Stimulated activated CD4-positive, alpha-beta T cell treated with anti-CD3 and anti-CD28 coated beads, Interleukin-4, amount 100 ng/mL, for 48 hours (primary cell): ENCODE measurements at regions not wholly inside any gene's neighbourhood (a gene's known extent, or its start where the extent isn't known, plus 50 kb on each side); places are given as distances from the start of the nearest gene placed in this dataset.

ENCODE experiments used
- DNase-seq, 2 donors: peaks; one replicate each; pipeline ENCODE4 v3.0.0-alpha.2; 2020; ENCODE audit warnings: low read depth in 2 of 2

DNA sequence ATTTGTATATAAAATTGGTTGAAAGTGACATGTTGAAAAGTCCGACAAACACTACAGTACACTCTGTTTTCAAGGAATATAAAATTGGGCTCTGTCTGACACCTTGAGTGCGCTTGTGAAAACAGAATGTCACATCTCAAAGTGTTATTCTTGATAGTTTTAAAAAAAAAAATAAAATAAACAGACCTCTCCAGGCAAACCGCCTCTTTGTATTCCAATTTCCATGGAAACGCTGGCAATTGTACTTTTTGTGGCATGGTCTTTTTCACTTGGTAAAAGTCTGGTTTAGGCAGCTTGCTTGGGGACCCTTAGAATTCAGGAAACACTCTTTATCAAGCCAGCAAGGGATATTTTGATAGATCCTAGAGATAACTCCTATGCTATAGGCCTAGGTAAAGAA is 302.5 kb downstream of the RAB28 start:
- no peak for DNase-seq

DNA sequence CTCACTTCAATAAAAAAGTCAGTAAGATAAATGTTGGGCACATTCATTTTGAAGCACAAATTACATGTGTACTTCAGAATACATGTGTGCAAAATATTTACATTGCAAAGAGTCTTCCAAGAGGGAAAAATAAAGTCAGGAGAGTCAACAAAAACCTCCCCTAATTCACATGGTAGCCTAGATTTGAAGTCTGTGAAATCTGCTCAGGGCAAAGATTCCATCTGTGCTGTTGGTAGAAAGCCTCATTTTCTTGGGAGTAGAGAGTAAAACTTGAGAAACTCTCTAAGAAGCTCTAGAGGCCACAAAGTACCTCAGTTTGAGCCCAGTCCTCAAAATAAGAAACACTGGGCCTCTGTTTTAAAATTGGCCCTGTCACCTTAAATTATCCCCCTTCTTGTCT is 303.4 kb downstream of the RAB28 start:
- DNase-seq, result no peak

GRCh38 chr4:13178621-13179020 is 305.5 kb downstream of the RAB28 start:
- no peak for DNase-seq

DNA sequence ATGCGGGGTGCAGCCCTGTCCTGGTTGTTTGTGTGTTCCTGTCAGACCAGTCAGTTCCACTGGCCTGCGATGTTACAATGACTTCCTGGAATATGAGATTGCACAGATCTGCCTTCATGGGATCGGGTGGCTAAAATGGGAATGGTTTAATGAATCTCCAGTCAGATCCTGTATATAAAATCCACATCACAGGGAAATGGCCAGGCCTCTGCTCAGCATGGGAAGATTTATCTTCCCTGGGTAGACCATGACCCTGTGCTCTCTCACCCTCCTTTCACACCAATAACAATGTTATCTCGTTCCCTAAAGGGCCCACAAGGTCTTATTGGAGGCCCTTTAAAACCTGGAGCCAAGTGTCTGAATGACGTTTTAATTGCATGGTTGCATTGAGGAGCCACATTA is 307.4 kb downstream of the RAB28 start:
- DNase-seq, result no peak

DNA sequence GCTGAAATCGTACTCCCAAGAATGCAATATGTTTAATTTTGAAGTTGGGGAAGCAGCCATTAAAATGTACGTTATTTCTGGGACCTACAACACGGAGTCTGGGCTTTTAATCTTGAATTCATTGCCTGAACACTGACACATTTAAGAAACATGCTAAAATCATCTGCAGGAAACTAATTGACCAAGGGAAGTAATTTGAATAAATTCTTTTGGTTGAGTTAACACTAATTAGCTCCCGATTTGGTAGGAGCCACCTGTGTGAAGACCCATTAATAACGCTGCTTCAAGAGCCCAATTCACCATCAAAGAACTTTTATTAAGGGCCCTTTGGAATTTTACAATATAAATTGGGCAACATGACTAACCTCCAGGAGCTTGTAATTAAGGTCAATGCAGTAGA is 309.2 kb downstream of the RAB28 start:
- no peak for DNase-seq

GRCh38 chr4:13174001-13174400 is 310.1 kb downstream of the RAB28 start:
- no peak for DNase-seq

DNA sequence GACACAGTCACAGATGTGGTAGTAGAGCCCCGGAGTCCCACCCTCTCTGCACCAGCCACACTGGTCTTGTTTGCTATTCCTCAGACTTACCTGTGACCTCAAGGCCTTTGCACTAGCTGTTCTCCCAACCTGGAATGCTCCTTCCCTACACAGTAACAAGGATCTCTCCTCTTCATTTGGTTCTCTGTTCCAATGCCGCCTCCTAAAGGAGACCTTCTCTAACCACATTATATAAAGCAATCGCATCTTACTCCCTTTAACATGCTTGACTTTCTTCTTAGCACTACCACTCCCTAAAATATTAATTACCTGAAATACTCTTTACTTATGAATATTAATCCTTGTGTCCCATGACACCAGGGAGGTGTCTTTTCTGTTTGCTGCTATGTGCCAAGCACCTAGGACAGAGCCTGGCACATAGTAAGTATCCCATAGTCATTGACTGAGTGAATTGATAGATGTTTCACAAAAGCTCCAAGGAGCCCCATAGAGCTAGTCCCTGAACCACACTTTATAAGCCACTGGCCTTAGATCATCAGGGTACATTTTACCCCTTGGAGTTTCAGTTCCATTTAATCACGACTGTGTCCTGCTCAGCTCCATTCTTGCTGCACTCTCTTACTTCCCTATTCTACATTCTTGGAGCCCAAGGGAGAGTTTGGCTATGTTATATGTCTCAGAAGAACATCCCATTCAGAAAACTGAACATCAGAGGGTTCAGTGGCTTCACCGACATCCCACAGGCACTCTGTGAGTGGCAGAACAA is 312.7 kb downstream of the RAB28 start:
- DNase-seq, result no peak

GRCh38 chr4:13169731-13170525 is 314.2 kb downstream of the RAB28 start:
- DNase-seq, result no peak

- no peak for DNase-seq
These were observed 315.8 kb downstream of the RAB28 start for GRCh38 chr4:13168326-13168725.

DNA sequence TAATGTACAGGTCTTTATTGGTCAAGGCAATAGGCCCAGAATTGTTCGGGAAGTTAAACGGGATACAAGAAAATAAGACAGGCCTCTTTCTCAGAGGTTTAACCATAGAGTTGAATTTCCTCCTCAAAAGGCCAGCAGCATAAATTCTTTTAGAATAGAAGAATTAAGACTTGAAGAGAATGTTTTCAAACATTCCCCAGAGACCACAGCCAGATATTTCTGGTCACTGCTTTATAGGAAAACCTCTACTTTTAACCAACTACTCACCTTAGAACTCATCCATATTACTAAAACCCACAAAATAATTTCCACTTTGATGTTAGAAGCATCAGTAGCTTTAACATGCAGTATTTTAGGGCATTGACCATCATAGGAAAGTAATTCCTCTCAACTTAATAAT is 317.9 kb downstream of the RAB28 start:
- DNase-seq, result no peak

DNA sequence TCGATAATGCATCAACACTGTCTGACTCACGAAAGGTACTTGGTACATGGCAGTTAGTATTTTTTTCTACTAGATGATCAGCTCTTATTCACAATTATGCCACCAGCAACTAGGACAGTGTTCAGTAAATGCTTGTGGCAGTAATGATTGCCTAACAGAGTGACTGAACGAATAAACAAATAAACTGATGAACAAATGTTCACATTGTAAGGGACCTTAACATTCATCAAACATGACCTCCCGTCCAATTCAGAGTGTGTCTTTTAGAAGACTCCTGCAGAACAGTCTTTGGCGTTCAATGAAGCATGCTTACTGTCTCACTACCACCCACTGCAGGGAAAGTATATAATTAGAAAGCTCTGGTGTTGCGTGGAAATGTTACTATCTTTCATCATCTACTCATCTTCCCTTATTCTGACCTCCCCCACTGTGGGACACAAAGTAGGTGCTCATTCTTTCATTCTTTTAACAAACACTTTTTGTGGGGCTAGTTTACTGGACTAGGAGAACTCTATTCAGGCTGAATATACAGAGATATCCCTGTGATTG is 319.3 kb downstream of the RAB28 start:
- DNase-seq, result no peak

GRCh38 chr4:13162886-13163285 is 321.3 kb downstream of the RAB28 start:
- DNase-seq, result no peak

- no peak for DNase-seq
These were observed 323.2 kb downstream of the RAB28 start for GRCh38 chr4:13160920-13161319.

DNA sequence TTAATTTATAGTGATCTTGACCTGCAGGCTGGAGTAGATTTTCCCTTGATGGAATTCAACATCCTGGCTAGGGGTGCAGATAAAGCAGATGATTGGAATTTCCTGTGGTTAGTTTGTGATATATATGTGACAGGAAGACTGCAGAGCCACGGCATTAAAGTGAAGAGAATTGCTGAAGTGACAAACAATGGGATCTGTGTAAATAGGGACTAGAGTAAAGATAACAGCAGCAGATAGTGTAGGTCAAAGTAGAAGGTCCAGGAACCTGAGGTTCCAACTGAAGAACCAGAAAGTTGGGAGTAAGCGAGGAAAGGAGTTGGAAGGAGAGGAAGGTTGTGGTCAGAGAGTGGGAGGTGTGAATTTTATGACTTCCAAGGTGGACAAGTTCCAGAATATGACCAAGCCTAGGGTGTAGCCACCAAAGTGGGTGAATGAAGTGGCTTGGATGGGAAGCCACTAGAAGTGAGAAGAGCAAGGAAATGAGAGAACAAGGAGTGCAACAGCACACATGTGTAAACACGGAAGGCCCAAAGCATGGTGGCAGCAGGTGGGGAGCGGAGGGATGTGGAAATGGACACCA is 325.0 kb downstream of the RAB28 start:
- DNase-seq, result no peak

- DNase-seq, result no peak
These were observed 332.9 kb downstream of the RAB28 start for GRCh38 chr4:13151194-13151593.

DNA sequence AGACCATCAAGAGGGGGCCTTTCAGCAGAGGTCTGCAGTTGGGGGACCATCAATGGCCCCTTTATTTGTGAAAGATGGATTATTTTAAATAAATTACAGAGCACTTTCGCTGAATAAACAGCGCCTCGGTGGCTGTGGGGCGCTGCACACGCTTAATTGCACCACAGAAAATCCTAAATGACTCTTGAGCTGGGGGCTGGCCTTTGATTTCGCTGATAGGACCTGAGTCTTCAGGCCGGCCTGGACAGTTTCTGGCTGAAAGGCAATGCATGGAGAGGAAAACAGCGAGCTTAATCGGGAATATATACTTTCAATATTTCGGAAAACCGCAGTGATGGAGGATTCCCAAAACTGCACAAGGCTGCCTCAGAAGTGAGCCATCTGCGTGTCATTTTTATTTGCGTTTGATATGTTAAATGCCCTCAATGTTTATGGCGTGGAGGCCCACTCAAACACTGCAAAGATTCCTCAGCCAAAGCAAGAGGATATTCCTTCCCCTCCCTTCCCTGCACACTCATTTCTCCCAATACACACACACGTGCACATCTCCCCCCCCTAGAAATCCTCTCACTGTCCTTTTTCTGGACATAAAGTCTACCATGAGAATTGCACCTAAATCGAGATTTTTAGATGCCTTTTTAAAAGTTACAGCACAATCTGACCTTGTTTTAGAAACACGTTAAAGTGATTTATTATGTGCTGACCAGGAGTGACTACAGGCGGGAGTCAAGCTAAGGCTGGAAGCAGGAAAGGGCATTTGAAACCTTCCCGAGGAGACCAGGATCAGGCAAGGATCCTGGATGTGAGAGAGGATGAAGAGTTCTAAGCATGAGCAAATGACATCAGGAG is 340.7 kb downstream of the RAB28 start:
- no peak for DNase-seq

DNA sequence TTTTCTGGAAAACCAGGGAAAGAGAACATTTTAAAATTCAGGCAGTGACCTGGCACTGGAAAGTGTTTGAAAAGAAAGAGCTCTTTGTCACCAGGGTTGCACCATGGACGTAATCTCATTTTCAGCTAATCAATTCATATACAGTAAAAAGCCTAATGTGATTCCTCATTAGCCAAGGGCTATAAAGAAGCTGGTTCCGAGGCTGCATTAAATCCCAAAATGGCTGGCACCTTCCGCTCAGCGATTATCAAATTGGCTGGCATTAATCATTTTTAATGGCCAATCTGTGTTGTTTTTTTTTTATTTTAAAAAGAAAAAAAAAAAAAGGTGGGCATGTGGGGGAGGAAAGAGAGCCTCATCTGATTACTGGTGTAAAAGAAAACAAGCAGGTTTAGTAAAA is 341.4 kb downstream of the RAB28 start:
- no peak for DNase-seq

GRCh38 chr4:13142191-13142590 is 341.9 kb downstream of the RAB28 start:
- no peak for DNase-seq

DNA sequence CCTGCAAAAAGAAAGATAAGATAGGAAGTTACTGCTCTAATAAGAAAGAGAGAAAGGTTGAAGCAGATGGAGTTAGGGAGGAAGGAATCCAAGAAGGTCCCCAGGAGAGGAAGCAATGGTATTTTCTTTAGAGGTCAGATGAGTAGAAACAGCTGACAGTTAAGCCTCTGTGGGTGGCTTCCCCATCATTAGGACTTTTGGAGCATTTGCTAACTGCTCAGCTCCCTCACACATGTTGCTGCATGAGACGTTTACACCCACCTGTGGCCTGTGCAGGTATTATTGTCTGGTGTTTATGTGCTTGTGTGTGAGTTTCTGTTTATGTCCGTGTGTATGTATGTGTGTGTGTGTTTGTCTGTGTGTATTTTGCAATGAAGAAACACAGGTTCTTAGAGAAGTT is 346.8 kb downstream of the RAB28 start:
- no peak for DNase-seq

GRCh38 chr4:13133700-13134099 is 350.4 kb downstream of the RAB28 start:
- no peak for DNase-seq

DNA sequence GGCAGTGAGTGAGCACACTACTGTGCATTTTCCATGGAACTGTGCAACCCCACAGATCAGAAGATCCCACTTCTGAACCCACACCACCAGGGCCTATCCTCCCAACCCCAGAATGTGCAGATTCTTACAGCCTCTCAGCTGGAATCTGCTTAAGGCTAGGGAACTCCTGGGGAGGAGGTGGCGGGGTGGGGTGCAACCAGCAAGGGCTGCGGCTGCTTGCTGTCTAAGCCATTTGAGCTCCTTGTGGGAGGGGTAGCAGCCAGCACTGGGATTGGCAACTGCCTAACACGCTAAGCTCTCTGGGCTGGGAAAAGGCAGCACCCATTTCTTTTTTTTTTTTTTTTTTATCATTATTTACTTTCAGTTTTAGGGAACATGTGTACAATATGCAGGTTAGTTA is 353.3 kb downstream of the RAB28 start:
- no peak for DNase-seq

- no peak for DNase-seq
These were observed 355.0 kb downstream of the RAB28 start for GRCh38 chr4:13129095-13129494.
